HG03432 (cell line): ENCODE measurements at regions not wholly inside any gene's neighbourhood (a gene's known extent, or its start where the extent isn't known, plus 50 kb on each side); places are given as distances from the start of the nearest gene placed in this dataset.

ENCODE experiments used
- ATAC-seq: cut with Tn5 transposase; IDR thresholded peaks from one replicate; pipeline ENCODE4 v1.9.1; 2021; ENCODE audit warnings: mild to moderate bottlenecking, moderate library complexity; ENCODE audit not compliant: unreplicated experiment

DNA sequence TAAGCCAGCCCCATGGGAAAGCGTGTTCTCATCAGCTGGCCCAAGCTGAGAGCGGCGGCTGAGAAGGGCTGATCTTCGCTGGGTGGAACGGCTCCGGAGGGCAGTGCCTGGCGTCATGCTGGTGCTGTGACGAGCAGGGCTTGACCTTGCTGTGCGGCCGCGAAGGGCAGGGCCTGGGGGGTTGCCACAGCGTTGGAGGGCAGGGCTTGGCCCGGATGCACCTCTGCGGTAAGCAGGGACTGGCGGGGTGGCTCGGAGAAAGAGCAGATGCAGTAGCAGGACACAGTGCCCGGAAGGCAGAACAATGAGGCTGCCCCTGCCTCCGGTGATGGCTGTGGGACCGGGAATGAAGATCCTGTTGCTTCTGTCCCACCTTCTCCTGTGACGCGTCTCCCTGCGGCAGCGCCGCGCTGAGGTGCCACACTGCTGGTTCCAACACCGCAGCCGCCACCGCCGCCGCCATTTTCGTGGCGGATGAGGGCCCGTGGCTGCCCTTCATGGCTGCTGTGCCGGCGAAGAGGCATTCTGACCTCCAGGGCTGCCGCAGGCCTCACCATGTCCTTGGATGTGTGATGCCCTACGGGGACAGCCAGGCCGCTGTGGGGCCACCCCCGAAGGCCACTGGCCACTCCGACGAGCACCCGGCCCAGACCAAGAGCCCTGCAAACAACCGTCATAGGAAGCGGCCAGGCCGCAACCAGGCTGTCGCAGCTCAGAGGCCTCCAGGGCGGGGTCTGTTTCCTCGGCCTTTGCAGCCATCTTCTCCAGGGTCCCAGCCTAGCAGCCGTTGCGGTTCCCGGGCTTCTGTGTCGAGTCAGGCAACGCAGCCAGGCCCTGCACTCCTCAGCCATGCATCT, 890.5 kb upstream of the CTNND2 start:
- ATAC-seq: no peak

DNA sequence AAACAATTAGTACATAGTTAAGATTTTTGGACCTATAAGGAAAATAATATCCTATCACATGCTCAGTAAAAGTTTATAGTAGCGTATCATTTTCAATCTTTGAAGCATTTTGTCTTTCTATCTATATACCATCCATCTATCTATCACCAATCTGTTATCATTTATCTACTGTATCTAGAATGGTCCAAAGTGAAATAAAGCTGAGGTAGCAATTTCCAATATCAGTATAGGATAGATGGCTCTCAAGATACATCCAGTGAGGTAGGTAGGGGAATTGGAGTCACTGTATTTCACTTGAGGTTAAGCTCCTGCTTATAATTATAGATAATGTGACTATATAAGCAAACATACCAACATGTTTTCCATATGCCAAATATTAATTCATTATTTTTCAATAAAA, 889.1 kb upstream of the CTNND2 start:
- no peak for ATAC-seq

DNA sequence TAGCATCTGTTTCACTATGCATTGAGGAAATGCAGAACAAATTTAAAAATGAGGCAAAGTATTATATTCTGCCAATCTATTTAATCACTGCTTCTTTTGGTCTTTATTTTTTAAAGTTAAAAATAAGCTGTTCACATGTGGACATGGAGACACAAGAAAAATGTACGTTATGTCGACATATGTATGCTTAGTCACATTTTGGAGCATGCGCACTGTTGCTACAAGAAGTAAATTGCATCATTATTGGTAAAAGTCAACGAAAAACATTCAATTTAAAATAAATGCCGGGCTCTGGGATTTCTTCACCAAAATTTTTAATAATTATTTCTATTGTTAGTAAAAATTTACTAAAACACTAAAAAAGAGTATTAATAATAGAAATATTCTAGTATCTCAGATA, 876.3 kb upstream of the CTNND2 start:
- no peak for ATAC-seq

DNA sequence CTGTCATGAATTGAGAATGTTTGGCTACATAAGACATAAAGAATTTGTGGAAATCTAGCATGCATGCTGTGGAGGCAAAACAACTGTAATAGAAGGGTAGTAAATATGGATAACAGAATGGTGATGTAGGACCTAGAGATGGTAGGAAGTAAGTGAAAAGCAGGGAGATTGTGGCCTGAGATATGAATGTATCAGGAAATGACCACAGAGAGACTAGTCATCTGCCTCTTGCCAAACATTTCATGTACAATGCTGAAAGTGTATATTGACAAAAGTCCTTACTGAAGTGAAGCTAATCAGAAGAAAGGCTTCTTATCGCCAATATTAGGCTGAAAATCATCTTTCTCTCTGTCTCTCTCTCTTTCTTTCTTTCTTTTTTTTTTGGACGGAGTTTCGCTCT, 873.1 kb upstream of the CTNND2 start:
- ATAC-seq: no peak

DNA sequence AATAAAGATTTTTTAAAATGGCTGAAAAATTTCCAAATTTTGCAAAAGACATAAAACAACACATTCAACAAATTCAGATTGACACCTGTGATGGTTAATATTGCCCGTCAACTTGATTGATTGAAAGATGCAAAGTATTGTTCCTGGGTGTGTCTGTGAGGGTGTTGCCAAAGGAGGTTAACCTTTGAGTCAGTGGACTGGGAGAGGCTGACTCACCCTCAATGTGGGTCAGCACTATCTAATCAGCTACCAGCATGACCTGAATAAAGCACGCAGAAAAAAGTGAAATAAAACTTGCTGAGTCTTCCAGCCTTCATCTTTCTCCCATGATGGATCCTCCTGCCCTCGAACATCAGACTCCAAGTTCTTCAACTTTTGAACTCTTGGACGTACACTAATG, 868.0 kb upstream of the CTNND2 start:
- ATAC-seq: no peak

DNA sequence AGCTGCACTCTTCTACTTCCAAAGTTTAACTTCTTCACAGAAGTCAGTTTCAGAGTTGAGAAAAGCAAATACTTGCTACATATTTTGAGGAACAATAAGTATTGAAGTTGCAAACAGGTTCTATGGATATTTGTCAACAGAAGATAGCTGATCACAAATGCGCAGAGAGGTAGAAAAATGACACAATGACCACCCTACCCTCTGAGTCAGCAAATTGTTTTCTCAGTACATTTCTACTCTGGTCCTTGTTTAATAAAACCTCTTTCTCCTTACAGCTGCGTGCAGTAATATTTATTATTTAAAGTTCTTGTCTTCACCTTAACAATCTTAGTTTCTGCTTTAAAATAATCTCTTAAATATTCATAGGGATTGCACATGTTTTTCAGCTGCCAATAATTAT, 855.1 kb upstream of the CTNND2 start:
- ATAC-seq: no peak

DNA sequence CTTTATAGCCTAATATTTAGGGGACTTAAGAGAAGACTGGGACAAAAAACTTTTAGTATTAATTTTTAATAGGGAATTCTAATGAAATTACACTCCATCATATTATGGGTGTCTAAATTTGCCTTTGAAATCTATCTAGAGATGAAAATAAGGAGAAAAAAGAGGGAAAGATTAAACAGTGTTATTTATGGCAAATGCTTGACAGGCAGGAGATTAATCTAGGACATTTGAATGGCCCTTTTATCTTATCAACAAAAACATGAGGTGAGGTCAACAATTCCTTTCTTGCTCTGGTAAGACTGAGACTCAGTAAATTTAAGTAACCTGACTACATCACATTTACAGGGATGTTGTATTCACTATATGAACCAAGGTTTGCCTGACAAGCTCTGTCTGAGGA, 852.8 kb upstream of the CTNND2 start:
- ATAC-seq: no peak

DNA sequence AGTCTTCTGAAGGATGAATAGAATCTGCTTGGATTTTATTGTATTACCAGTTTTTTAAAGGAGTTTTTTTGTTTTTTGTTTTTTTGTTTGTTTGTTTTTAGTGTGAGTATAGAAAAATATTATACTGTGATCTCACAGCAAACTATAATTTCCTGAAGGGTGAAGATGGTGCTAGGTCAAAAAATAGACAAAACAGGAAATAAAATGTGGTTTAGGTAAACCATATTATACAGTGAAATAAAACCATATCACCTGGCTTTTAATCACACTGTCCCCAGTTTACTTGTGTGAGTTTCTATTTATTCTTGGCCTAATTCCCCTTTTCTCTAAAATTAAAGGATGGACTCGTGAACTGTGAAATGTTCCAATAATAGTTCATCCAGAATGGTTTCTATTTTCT, 841.3 kb upstream of the CTNND2 start:
- no peak for ATAC-seq

DNA sequence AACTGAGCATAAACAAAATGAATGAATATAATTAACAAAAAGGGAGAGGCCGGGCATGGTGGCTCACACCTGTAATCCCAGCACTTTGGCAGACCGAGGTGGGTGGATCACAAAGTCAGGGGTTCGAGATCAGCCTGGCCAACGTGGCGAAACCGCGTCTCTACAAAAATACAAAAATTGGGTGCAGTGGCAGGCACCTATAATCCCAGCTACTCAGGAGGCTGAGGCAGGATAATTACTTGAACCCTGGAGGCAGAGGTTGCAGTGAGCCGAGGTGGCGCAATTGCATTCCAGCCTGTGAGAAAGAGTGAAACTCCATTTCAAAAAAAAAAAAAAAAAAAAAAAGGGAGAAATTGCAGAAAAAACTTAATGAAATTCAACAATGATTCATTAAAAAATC, 839.3 kb upstream of the CTNND2 start:
- ATAC-seq: no peak

DNA sequence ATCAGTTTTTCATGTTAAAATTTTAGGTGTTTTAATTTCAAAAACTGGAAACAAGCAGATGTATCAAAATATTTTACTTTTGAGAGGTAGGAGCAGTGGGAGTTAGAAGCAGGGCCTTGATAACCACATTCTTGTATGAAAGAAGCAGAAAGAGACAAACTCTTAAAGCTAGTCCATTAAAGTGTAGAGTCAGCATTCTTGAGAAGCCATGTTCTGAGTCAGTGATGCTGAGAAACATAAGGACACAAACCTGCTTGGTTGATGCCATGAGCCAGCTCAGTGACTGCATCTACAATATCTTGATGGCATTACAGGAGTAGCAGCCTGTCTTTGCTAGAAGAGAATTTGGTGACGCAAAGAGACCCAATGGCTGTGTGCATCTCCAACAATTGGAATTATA, 826.1 kb upstream of the CTNND2 start:
- no peak for ATAC-seq

DNA sequence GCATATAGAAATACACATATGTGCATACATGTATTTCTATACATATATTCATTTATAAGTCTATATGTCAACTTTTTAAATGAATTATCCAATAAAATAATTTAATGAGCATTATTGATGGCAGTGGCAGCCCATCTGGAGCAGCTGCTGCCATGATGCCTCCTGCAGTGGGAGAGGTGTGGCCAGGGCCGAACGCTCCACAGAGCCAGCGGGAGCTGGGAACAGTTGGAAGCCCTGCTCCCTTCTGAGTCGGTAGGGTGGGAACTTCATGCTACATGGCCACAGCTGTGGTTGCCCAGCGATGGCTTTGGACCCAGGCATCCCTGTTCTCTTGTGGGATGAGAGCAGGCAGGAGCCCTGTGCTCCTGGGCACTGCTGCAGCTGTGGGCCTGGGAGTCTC, 812.4 kb upstream of the CTNND2 start:
- ATAC-seq: no peak

DNA sequence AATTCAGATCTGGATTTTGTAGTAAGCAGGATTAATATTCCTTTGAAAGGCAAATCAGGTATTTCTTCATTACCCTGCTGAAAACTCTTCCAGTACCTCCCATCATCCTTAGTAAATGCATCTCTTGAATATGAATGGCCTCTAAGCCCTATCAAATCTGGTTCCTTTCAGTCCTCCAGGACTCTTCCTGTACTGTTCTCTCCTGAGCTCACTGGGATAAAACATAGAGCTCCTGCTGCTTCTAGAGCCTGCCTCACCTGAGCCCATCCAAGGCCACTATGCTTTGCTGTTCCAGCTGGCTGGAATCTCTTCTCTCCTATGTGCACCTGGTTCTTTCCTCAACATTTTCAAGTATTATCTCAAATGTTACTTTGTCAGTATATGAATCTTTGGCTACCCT, 803.3 kb upstream of the CTNND2 start:
- no peak for ATAC-seq

DNA sequence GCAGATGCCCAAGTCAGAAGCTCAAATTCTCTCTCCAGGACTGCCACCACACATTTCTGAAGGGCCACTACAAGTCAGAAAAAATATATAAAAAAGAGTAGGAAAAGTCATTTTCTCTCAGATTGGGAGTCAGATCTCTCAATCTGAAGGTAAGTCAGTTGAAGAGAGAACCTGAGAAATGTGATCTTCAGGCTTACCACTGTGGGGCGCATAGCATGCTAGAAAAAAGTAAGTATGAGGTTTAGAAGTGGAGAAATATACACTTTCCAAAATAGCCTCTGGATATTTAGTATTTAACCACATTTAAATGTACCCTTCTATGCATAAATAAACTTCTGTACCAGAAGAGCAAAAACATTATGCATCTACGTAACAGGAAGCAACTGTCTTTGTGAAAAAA, 800.7 kb upstream of the CTNND2 start:
- ATAC-seq: no peak

DNA sequence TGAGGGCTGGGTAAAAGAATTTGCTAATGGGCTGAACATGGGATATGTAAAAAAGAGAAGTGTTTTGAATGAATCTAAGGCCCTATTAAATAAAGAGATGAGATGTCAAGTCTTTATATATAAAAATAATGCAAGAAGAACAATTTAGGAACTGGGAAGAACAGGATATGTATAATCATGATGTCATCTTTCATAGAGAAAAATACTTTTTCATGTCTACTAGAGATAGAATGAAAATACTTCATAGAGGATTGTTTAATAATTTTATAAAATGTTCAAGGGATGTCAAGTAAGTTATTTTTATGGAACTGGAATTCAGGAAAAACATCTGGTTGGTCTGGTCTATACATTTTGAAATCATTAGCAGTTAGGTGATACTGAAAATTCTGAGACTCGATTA, 799.0 kb upstream of the CTNND2 start:
- ATAC-seq: no peak

DNA sequence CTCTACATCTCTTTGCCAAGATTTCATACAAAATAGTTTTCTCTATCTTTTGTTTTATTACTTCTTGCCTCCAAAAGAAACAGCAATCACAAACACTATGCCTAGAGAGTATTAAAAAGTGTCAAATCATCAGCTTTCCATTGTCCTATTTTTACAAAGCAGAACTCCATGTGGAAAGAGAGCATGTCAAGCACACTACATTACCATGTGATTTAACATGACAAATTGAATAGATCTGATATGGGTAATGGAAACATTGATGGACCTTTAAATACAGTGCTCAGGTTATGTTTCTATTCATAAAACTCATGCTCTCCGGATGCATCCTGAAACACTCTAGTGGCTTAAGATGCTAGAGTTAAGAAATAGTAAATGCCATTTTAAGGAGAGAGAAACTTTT, 791.4 kb upstream of the CTNND2 start:
- ATAC-seq: no peak

DNA sequence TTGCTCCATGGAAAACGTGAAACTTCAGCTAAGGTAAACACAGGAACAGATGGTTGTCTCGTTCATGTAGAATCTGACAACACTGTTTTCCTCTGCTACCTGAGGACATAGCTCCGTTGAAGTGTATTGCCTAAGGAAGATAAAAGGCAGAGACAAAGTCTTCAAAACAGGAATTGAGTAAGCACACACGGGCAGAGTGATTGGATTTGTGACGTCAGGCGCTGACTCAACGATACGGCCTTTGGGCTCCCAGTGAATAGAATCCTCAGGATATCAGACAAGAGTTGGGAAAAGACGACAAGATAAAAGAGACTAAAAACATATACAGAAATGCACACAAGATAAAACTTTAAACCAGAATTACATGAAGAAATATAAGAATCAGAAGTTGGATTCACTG, 787.1 kb upstream of the CTNND2 start:
- no peak for ATAC-seq

DNA sequence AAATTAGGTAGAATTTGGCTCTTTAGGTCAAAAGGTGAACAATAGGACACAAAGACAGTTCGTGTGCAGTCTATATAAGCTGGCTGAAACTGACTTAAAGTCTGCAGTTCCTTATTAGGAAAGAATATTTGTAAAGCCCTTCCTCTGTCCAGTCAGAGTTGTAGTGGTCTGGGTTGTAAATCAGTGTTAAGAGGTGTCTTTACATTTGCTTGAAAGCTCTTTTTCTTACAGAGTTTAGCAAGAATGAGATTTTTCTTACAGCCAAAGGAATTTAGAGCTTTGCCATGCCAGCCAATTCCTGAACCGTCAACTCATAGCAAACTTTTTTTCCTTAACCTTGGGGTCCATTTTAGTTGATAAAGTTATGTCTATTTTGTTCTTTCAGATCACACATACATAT, 786.1 kb upstream of the CTNND2 start:
- ATAC-seq: no peak

DNA sequence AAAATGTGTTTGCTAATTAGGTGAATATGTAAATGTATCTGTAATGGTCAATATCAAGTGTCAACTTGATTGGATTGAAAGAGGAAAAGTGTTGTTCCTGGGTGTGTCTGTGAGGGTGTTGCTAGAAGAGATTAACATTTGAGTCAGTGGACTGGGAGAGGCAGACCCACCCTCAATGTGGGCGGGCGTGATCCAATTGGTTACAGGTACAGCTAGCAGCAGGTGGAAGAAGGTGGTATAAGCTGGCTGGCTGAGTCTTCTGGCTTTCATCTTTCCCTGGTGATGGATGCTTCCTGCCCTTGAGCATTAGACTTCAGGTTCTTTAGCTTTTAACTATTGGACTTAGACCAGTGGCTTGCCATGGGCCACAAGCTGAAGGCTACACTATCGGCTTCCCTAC, 779.0 kb upstream of the CTNND2 start:
- ATAC-seq: no peak

DNA sequence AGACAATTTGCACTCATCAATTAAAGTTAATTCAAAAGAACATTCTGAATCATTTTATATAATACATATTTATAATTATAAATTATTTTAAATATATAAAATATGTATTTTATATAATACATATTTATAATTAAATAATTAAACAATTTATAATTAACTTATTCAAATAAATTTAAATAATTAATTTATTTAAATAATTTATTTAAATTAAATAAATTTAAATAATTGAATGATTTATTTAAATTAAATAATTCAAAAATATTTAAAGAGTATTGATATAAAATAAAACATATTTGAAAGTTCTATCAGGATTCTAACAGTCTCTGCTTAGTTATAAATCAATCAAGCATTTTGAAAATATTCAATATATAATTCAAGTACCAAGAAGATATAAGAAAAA, 775.5 kb upstream of the CTNND2 start:
- no peak for ATAC-seq

DNA sequence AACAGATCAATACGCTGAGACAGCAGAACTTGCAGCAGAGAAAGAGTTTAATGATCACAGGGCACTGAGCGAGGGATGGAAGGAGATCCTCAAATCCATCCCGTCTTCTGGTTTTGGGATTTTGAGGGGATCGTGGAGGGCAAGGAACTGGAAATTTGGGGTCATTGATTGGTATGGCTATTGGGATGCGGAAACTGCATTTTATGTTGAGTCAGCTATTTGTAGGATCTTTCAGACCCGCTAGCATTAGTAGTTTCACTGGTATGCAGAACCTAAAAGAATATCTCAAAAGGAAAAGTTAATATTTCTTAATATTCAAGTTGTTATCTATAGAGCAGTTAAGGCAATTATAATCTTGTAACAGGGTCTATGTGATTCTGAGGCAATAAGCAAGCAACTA, 771.7 kb upstream of the CTNND2 start:
- no peak for ATAC-seq

DNA sequence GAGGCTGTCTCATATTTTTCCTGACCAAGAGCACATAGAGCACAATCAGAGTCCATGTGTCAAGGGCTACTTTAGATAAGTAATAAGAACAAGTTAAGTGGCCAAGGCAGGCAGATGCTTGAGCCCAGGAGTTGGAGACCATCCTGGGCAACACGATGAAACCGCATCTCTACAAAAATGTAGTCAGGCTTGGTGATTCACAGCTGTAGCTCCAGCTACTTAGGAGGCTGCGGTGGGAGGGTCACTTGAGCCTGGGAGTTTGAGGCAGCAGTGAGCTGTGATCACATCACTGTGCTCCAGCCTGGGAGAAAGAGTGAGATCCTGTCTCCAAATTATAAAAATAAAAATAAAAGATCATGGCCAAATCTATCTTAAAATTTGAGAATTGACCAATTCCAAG, 767.9 kb upstream of the CTNND2 start:
- no peak for ATAC-seq

DNA sequence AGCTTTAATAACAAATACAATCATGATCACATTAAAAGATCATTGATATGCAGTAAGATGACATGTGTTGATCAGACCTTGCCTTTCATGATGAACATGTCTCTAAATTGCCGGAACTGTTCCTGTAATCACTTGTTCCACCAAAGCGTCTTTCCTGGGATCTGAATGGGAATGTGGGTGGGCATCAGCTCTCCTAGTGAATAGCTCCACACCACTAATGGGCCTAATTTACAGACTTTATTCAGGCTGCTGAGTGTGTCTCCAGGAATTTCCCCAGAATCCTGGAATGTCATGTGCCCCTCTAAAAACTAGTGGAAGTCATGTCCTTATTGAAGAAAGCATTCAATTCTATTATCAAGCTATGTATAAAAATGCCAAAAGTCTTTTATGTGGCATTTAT, 765.1 kb upstream of the CTNND2 start:
- ATAC-seq: no peak

DNA sequence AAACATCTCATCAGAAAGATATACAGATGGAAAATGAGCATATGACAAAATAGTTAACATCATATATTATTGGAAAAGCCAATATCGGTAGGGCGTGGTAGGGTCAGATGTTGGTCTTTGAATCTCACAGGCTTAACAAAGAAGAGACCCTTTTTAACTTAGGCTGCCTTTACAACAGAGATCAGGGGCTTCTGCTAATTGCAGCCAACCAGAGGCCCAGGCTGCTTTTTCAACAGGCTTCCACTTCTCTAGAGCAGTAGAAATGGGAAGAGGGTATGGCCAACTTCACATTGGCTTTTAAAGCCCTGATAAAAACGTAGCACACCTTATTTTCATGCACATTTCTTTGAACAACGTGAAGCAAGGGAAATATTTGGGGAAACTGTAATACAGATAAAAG, 764.3 kb upstream of the CTNND2 start:
- no peak for ATAC-seq
